Endothelial cell of hepatic sinusoid (primary cell): ENCODE measurements at regions not wholly inside any gene's neighbourhood (a gene's known extent, or its start where the extent isn't known, plus 50 kb on each side); places are given as distances from the start of the nearest gene placed in this dataset.
"Not testable (repeated sequence)": the region's sequence is repeated elsewhere in the genome, so short reads cannot be mapped to it uniquely, and the experiment has no call there.

Experiments
- in situ Hi-C: cut with HindIII; loops from 2 replicates; pipeline ENCODE4 v1.10.0; 2017; ENCODE audit warnings: low sequenced_read_pairs

DNA sequence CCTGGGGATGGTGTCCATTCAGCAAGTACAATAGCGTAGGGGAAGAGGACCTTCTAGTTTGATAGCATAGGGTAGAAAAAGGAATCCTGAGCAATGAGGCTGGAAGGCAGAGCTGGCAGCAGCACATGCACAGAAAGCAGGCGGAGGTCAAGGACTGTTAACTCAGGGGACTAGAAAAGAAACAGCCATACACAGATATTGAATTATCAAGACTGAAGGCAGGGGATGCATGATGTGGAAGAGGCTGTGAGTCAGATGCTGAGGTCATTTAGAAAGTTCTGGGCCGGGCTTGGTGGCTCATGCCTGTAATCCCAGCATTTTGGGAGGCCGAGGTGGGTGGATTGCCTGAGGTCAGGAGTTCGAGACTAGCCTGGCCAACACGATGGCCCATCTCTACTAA lies 65.6 kb downstream of the OPTC start:
- in situ Hi-C loops: no loop called here

DNA sequence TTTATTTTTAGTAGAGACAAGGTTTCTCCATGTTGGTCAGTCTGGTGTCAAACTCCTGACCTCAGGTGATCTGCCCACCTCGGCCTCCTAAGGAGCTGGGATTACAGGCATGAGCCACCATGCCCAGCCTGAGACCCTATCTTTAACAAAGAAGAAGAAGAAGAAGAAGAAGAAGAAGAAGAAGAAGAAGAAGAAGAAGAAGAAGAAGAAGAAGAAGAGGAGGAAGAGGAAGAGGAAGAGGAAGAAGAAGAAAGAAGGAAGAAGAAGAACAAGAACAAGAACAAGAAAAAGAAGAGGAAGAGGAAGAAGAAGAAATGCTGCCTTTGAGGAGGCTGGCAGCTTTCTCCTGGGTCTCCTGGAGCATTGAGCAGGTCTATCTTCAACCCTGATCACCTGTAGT lies 64.9 kb upstream of the ATP2B4 start:
- in situ Hi-C loops: not testable (repeated sequence)

DNA sequence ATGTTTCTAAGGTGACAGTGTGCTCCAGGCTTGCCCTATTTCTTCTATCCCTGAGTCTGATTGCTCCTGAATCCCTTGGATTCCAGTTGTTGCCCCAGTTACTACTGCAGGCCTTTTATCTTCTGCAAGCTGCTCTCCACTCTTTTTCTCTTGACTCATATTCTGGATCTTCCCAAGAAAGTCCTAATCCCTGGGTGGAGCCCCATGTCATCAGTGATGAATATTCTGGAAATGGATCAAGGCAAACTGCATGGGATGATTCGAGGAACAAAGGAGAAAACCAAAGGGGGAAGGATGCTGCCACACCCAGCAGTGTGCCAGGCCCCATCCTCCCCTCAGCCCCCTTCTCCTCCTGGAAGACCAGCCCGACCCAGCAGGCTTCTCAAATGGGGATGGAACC lies 63.3 kb upstream of the ATP2B4 start:
- in situ Hi-C loops: no loop called here

DNA sequence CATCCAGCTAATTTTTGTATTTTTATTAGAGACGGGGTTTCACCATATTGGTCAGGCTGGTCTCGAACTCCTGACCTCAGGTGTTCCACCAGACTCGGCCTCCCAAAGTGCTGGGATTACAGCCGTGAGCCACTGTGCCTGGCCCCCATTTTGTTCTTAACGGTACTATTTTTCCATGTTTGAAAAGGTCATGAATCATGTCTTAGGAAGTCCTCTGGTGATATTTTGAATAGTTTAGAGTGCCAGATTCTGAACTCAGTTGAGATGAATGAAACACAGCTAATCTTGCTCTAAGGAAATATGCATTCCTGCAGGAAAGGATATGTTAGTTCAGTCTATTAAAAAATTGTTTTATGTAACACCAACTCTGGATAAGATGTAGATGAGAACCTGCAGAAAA lies 62.6 kb upstream of the ATP2B4 start:
- in situ Hi-C loops: no loop called here

DNA sequence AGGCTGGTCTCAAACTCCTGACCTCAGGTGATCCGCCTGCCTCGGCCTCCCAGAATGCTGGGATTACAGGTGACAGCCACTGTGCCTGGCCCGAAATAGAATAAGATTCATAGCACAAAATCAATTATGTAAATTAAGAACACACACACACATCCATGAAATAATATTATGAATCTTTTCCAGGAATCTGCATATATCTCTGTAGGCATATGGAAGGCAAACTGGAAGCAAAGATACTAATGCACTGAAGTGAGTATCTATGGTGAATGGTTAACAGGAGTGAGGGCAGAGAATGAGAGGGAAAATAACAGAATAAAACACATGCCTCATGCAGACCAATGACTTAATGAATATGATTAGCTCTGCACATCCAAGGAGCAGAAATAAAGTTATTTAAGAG lies 61.6 kb upstream of the ATP2B4 start:
- in situ Hi-C loops: no loop called here

DNA sequence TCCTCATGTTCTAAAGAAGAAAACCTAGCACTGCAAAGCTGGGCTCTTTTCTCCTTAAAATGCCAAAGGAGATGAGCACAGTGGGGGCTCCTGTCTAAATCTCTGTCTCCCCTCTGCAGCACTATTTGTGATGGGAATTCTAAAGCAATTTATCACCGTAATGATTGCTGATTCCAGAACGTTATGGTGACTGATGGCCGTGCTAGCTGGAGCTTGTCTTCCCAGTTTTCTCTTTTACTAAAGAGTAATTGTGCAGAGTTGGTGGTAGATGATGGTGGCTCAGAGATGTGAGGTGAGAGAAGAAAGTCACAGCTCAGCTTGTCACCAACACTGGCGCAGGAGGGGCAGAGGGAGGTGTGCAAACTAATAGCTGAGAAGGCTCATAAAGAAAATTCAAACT lies 60.7 kb upstream of the ATP2B4 start:
- in situ Hi-C loops: no loop called here

DNA sequence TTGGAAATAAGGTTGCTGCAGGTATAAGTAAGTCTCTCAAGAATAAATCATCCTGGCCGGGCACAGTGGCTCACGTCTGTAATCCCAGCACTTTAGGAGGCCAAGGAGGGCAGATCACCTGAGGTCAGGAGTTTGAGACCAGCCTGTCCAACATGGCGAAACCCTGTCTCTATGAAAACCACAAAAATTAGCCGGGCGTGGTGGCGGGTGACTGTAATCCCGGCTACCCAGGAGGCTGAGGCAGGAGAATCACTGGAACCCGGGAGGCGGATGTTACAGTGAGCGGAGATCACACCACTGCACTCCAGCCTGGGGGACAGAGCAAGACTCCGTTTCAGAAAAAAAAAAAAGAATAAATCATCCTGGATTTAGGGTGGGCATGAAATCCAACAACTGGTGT lies 59.7 kb upstream of the ATP2B4 start:
- in situ Hi-C loops: not testable (repeated sequence)

DNA sequence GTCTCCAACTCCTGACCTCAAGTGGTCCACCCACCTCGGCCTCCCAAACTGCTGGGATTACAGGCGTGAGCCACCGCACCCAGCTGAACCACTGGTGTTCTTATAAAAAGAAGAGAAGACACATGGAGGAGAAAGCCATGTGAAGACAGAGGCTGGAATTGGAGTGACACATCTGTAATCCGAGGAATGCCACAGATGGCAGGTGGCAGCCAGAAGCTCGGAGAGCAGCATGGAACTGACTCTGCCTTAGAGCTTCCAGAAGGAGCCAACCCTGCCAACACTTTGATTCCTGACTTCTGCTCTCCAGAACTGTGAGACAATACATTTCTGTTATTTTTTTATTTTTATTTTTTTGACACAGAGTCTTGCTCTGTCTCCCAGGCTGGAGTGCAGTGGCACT lies 59.0 kb upstream of the ATP2B4 start:
- in situ Hi-C loops: no loop called here

DNA sequence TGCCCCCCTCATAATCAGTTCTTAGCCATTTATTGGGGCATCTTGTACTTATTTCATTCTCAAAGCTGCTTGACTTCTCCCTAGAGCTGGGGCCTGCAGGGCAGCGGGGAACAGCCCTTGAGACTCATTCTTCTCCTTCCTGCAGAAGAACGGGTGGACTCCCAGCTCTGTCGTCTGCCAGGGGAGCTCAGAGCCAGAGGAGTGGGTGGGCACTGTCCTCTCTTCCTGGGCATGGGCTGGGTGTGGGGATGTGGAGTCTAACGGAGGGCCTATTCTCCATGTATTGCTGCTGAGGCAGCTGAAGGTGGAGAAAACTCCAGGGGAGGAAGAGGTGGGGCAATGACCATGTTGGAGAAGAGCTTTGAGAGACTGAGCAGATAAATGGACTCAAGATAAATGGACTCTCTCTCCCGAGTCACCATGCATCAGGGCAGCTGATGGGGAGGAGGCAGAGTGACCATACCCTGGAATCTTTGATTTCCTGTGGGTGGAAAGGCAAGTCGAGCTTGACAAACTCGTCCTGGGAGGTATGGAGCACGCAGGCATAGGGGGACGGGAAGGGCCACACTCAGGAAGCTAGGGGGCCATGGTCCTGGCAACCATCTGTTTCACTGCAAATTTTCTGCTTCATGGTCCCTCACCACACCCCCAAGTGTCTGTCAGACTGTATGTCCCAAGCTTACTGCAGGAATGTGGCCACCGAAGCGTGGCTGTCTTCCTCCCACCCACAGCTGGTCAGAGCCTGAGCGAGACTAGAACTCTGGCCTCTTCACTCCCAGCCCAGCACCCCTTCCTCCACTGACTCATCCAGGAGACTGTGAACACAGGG lies 56.9 kb upstream of the ATP2B4 start:
- in situ Hi-C loops: loop anchor here (5.0 kb wide), 1 partner anchor 58 kb away; the partner anchor contains the start of gene ATP2B4

DNA sequence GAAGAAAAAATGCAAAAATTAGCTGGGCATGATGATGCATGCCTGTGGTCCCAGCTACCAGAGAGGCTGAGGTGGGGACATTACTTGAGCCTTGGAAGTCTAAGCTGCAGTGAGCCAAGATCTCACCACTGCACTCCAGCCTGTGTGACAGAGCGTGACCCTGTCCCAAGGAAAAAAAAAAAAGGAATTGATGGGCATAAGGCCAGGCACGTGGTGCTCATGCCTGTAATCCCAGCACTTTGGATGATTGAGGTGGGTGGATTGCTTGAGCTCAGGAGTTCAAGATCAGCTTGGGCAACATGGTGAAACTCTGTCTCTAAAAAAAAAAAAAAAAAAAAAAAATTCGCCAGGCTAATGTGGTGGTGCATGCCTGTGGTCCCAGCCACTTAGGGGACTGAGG lies 55.8 kb upstream of the ATP2B4 start:
- in situ Hi-C loops: loop anchor here (5.0 kb wide), 1 partner anchor 56 kb away; the partner anchor contains the start of gene ATP2B4

DNA sequence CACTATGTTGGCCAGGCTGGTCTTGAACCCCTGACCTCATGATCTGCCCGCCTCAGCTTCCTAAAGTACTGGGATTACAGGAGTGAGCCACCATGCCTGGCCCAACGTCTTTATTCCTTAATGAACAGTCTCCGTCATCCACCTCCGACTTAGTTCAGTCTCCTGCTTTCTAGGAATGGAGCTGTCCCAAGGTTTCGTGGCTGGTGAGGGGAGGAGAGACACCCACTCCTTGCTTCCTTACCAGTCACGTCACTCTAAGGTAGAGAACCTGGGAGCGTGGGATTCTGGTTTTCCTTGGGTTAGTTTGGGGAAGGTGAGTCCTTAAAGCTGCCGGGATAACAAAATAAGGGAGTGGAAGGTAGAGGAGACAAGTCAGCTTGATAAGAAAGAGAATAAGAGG lies 55.0 kb upstream of the ATP2B4 start:
- in situ Hi-C loops: loop anchor here (5.0 kb wide), 1 partner anchor 56 kb away; the partner anchor contains the start of gene ATP2B4

DNA sequence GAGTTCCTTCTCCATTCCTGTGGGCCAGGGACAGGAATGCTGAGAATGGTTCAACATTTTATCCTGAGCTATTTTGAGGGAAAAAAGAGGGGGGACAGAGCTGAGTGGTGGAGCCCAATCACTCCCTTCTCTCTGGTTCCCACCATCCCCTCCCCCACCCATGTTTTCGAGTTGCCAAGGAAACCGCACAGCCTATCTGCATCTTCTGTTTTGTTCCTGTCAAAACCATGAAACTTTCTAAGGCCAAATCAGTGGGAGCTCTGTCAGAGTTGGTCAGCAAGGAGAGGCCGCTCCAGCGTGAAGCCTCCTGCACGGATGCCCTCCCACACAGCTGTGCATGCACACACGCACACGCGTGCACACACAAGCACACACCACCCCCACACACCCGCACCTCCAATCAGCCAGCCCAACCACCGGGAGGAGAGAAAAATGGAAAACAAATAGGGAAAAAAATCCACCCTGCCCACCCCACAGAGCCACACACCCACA lies 54.5 kb upstream of the ATP2B4 start:
- in situ Hi-C loops: loop anchor here (5.0 kb wide), 1 partner anchor 55 kb away; the partner anchor contains the start of gene ATP2B4

DNA sequence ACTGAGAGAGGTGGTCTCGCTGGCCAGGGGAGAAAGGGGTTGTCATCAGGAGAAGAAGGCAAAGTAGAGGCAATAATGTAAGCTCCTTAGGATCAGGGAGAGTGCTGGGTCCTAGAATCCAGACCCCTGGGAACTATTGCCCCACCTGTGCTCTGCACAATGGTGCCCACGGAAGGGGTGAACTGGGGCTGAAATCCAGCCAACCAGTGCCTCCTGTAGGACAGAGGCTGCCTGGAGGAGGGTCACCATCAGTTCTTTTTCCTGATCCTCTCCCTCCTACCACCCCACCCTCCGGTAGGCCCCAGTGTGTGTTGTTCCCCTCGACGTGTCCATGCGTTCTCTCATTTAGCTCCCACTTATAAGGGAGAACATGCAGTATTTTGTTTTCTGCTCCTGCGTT lies 52.9 kb upstream of the ATP2B4 start:
- in situ Hi-C loops: loop anchor here (5.0 kb wide), 1 partner anchor 54 kb away; the partner anchor contains the start of gene ATP2B4
